GM21619 (cell line): ENCODE measurements at regions not wholly inside any gene's neighbourhood (a gene's known extent, or its start where the extent isn't known, plus 50 kb on each side); places are given as distances from the start of the nearest gene placed in this dataset.
A peak's percentile ranks its signal among the peaks of the same experiment; 100 is the strongest.
"Not testable (repeated sequence)": the region's sequence is repeated elsewhere in the genome, so short reads cannot be mapped to it uniquely, and the experiment has no call there.

Source experiments
- ATAC-seq: cut with Tn5 transposase; IDR thresholded peaks from one replicate; pipeline ENCODE4 v1.9.1; 2021; ENCODE audit not compliant: unreplicated experiment

DNA sequence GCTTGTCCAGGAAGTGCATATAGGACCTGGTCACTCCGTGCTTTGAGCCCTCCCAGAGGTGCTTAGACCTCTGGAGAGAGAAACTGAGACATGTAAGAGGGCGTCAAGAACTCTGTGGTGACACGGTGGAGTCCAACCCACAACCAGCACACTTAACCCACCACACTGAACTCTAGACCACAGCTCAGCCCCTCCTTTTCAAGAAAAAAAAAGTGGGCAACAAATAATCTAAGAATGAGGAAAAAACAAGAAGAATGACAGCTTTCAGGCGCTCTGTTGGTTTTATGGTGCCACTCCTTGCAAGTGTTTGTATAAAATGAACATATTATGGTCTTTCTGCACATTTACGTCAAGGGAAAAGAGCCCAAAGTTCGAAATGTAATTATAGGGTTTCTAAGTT is 50.2 kb upstream of the SNAPC3 start:
- ATAC-seq = no peak

DNA sequence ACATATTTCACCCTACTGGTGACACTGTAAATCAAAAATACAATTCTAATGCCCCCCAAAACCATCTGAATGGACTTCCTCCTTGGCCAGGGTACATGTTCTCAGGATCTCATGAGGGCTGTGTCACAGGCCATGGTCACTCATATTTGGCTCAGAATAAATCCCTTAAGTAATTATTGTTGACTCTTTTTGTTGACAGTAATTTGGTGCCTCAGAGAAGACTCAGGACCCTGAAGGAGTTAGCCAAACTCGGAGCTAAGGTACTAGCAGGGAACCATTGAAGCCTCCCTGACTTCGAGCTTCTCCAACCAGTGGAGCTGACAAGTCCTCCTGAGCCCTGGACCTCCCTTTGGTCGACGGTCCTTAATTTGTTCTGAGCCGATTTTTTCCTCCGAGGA is 51.2 kb upstream of the SNAPC3 start:
- no peak for ATAC-seq

DNA sequence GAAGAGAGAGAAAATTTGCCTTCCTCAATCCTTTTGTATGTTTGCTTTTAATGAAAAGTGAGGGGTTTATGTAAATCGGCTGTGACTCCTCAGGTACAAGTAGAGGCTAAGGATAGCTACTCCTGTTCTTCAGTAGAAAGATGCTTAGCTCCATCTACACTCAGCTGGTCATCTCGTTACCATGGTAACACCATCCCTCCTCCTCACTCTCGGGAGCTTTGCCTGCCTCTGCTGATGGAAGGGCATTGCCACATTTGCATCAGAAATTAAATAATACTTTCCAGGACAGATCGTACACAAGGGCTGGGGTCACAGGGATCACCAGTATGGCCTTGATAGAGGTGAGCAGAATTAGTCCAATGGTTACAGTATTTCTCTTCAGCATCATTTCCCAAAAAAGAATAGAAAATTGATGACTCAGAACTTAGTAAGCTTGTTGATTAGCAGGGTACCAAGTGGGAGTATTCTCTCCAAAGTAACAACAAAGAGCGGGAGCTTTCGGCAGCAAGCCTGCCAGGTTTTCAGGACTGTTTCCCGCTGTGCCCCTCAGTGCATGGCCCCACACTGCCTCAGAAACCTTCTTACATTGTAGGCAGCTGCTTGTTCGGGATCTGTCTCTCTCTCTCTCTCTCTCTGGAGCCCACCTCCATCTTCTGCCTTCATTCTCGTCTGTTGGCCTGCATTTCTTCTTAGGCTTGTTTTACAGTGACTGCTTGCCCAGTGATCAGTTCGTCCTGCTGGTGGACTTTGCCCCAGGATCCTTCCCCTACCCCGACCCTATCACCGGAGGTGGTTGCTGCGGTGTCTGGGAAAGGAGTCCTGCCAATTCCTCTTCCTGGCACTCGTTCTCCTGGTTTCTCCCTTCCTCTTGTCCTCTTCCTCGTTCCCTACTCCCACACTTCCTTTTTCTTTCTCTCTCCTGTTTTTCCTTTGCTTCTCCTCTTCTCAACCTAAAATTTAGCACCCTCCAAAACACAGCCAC is 51.9 kb upstream of the SNAPC3 start:
- no peak for ATAC-seq

DNA sequence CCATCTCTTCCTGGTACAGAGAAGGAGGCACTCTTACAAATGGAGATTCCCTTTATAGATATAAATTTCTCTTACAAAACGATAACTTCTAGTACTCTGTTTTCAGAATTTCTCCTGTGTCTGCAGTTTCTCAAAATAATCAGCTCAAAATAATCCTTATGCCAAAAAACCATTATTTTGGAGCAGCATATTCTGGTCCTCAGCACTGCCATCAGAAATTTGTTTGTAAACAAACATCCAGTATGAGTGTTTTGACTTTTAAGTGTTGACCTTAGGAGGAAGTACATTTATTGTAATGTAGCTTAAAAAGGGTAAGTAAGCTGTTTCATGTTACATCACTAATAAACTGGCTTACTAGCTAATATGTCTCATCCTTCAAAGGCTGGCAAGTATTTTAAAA is 52.8 kb upstream of the SNAPC3 start:
- ATAC-seq = no peak

DNA sequence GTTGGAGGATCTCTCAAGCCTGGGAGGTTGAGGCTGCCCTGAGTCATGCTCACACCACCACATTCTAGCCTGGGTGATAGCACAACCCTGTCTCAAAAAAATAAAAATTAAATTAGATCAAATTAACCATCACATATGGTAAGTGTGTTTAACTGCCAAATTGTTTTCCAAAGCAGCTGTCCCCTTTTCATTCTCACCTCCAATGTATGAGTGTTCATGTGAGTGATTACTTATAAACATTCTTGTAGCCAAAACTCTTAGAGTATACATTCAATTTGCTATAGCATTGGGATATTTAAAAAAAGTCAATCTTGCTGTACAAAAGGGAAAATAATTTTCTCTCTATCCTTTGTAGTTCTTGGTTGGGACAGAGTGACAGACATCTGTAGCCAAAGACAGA is 53.4 kb upstream of the SNAPC3 start:
- no peak for ATAC-seq

DNA sequence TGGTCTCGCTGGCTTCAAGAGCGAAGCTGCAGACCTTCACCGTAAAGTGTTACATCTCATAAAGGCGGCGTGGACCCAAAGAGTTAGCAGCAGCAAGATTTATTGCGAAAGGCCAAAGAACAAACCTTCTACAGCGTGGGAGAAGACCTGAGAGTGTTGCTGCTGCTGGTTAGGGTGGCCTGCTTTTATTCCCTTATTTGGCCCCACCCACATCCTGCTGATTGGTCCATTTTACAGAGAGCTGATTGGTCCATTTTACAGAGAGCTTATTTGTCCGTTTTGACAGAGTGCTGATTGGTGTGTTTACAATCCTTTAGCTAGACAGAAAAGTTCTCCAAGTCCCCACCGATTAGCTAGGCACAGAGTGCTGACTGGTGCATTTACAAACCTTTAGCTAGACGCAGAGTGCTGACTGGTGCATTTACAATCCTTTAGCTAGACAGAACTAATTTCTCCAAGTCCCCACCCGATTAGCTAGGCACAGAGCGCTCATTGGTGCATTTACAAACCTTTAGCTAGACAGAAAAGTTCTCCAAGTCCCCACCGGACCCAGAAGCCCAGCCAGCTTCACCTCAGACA is 57.6 kb upstream of the SNAPC3 start:
- ATAC-seq = not testable (repeated sequence)

DNA sequence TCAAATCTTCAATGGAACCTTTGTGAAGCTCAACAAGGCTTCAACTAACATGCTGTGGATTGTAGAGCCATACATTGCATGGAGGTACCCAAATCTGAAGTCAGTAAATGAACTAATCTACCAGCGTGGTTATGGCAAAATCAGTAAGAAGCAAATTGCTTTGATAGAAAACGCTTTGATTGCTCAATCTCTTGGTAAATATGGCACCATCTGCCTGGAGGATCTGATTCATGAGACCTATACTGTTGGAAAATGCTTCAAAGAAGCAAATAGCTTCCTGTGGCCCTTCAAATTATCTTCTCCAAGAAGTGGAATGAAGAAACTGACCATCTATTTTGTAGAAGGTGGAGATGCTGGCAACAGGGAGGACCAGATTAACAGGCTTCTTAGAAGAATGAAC is 54.7 kb upstream of the TTC39B start:
- ATAC-seq = no peak

DNA sequence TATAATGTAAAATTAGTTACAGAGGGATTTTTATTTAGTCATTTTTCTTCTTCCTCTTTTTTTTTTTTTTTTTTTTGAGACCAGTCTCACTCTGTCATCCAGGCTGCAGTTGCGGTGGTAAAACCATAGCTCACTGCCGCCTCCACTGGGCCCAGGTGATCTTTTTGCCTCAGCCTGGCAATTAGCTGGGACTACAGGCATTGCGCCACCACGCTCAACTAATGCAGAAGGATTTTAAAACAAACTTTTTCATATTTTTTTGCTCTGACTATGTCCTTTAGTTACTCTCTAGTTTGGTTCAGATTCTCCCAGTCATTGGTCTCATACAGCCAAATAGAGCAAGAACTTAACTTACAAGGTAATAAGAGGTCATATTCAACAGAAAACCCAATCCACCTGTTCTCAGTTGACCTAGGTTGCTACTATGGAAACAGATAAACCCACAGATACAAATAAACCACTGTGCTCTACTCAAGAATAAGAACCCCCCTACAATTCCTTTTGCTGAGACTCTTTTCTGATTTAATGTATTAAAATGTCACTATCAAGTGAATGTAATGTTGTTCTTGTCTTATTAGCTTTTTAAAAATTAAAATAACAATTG is 50.1 kb upstream of the TTC39B start:
- ATAC-seq = peak; percentile 97
